Right lobe of liver (tissue), 4 donors: ENCODE measurements at regions not wholly inside any gene's neighbourhood (a gene's known extent, or its start where the extent isn't known, plus 50 kb on each side); places are given as distances from the start of the nearest gene placed in this dataset.

ENCODE experiments used
- POLR2A ChIP-seq: fragments of 450-650 bp; IDR thresholded peaks from one replicate; pipeline ENCODE4 v1.6.1; 2017; ENCODE audit warnings: antibody characterized with exemption, mild to moderate bottlenecking
- TF ChIP-seq, protein P1 (sequence below), 4 donors: fragments of 200-600 bp in 3 of 4; fragments of 450-650 bp in 1 of 4; IDR thresholded peaks; one replicate each; pipeline versions ENCODE4 v1.5.1 to v1.8.0; 2016 to 2022; ENCODE audit warnings: antibody characterized with exemption in 4 of 4, mild to moderate bottlenecking in 2 of 4
- donor health status: DM: no; HTN: no; CAD: no.
- donor health status: DM: no; HTN: no; CAD: no.
- donor health status: DM: no; HTN: yes; CAD: no.

DNA sequence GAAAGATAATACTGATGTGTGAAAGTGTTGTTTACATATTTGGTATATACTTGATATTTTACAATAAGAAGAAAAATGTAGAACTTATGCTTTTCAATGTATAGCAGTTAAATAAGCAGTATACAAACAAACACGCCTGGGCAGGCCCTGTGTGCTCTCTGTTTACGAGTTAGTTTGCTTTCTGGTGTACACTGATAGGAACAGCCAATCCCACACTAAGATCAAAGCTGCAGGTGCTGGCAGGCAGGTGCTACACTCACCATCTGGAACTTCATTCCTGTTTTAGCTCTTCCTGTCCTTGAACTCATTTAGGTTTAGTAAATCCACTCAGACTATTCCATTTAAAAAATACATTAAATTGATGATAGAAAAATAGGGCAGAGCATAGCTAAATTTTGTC, 614.7 kb upstream of the ST8SIA4 start:
- TF ChIP-seq, protein P1, sequence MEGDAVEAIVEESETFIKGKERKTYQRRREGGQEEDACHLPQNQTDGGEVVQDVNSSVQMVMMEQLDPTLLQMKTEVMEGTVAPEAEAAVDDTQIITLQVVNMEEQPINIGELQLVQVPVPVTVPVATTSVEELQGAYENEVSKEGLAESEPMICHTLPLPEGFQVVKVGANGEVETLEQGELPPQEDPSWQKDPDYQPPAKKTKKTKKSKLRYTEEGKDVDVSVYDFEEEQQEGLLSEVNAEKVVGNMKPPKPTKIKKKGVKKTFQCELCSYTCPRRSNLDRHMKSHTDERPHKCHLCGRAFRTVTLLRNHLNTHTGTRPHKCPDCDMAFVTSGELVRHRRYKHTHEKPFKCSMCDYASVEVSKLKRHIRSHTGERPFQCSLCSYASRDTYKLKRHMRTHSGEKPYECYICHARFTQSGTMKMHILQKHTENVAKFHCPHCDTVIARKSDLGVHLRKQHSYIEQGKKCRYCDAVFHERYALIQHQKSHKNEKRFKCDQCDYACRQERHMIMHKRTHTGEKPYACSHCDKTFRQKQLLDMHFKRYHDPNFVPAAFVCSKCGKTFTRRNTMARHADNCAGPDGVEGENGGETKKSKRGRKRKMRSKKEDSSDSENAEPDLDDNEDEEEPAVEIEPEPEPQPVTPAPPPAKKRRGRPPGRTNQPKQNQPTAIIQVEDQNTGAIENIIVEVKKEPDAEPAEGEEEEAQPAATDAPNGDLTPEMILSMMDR (IDR thresholded peaks at IDR 0.05), result no peak
- no peak for TF ChIP-seq POLR2A
